HEK293T (cell line): ENCODE measurements at regions not wholly inside any gene's neighbourhood (a gene's known extent, or its start where the extent isn't known, plus 50 kb on each side); places are given as distances from the start of the nearest gene placed in this dataset.

Experiments used
- BHLHE40 ChIP-seq: fragments of 450-650 bp; IDR thresholded peaks from 2 replicates; pipeline ENCODE4 v1.6.1; 2016; ENCODE audit warnings: mild to moderate bottlenecking, moderate library complexity, borderline replicate concordance
- NFRKB ChIP-seq: fragments of 450-650 bp; IDR thresholded peaks from 2 replicates; pipeline ENCODE4 v1.6.1; 2016; ENCODE audit warnings: mild to moderate bottlenecking, moderate library complexity

- no peak for TF ChIP-seq NFRKB
- TF ChIP-seq BHLHE40, result no peak
Measured at GRCh38 chr13:50249144-50249521, 233.9 kb downstream of the KCNRG start.
